K562 (cell line): ENCODE measurements at regions not wholly inside any gene's neighbourhood (a gene's known extent, or its start where the extent isn't known, plus 50 kb on each side); places are given as distances from the start of the nearest gene placed in this dataset.

ENCODE experiments used
- ATAC-seq: fragments of 200-7000 bp; cut with Tn5 transposase; 3 replicates; pipeline ENCODE4 v1.9.1; 2020; ENCODE audit warnings: moderate library complexity
- BruUV-seq: library from RNA; stranded (reverse); fragments of 400-500 nt; replicated peaks from 2 replicates; lab custom pipeline; 2021; lab: Mats Ljungman, UMichigan
- CTCF ChIA-PET: fragments of 300-600 bp; formaldehyde crosslinking; extraction: SDS; loops from one replicate; lab custom pipeline; 2021; ENCODE audit warnings: low intra/inter-chr PET ratio; lab: Yijun Ruan, JAX
- POLR2A ChIA-PET: fragments of 300-600, 350-650 bp; sonication (Branson Sonifier 250); formaldehyde crosslinking; extraction: SDS; loops from one replicate; lab custom pipeline; 2021; ENCODE audit warnings: antibody characterized with exemption, inconsistent platforms; lab: Yijun Ruan, JAX
- DNase-seq, 4 experiments: peaks; one replicate each; pipeline versions ENCODE4 v3.0.0 to v3.0.0-alpha.2; 2011 to 2018; ENCODE audit warnings: low spot score in 3 of 4, mixed read lengths in 3 of 4; ENCODE audit errors: extremely low read depth in 1 of 4
- FAIRE-seq: peaks from 2 replicates; lab custom pipeline; 2011; peaks lifted over from hg19 to GRCh38; lab: Jason Lieb, UNC
- H2AFZ ChIP-seq: 2 replicates; pipeline ENCODE4 v1.6.0; 2011; ENCODE audit warnings: low read depth, low read length, control low read depth, inconsistent platforms
- H3K27ac ChIP-seq: fragments of 200-600 bp; 3 replicates; pipeline ENCODE4 v1.8.0; 2011; ENCODE audit warnings: low read depth, mild to moderate bottlenecking, control low read depth, inconsistent platforms, low read length, moderate library complexity, mixed read lengths; ENCODE audit errors: extremely low read depth
- H3K27me3 ChIP-seq, 2 experiments: fragments of 300-600 bp in 1 of 2; 2 replicates in 1 of 2; 3 replicates in 1 of 2; pipeline versions ENCODE4 v1.6.0 to v1.8.0; 2011; ENCODE audit warnings: inconsistent platforms in 2 of 2, low read length in 2 of 2, mild to moderate bottlenecking in 1 of 2, mixed read lengths in 1 of 2, moderate library complexity in 1 of 2; ENCODE audit not compliant: control insufficient read depth in 2 of 2, insufficient read depth in 2 of 2
- H3K36me3 ChIP-seq: fragments of 300-600 bp; 3 replicates; pipeline ENCODE4 v1.8.0; 2011; ENCODE audit warnings: mild to moderate bottlenecking, low read length, inconsistent platforms; ENCODE audit not compliant: control insufficient read depth, insufficient read depth
- H3K4me1 ChIP-seq, 2 experiments: fragments of 200-600 bp in 1 of 2; replicated peaks in 1 of 2; 2 replicates in 1 of 2; 3 replicates in 1 of 2; pipeline versions ENCODE4 v1.5.1 to v1.8.0; 2011; ENCODE audit warnings: inconsistent platforms in 2 of 2, low read length in 2 of 2, mild to moderate bottlenecking in 1 of 2, mixed read lengths in 1 of 2, moderate library complexity in 1 of 2; ENCODE audit not compliant: control insufficient read depth in 2 of 2, insufficient read depth in 2 of 2
- H3K4me2 ChIP-seq: 2 replicates; pipeline ENCODE4 v1.6.1; 2011; ENCODE audit warnings: low read length, control low read depth, inconsistent platforms, mixed read lengths; ENCODE audit not compliant: insufficient read depth
- H3K4me3 ChIP-seq: fragments of 200-600 bp; sonication (generic), shearing (Covaris generic); 2 replicates; pipeline ENCODE4 v1.5.1; 2016; ENCODE audit warnings: control low read depth, inconsistent platforms
- H3K79me2 ChIP-seq: fragments of 200-600 bp; 3 replicates; pipeline ENCODE4 v1.8.0; 2011; ENCODE audit warnings: low read length, inconsistent platforms; ENCODE audit not compliant: control insufficient read depth, insufficient read depth
- H3K9ac ChIP-seq, 2 experiments: 2 replicates each; pipeline versions ENCODE4 v1.6.0 to v1.6.1; 2011; ENCODE audit warnings: low read depth in 2 of 2, low read length in 2 of 2, control low read depth in 1 of 2, inconsistent platforms in 1 of 2, mild to moderate bottlenecking in 1 of 2, mixed read lengths in 1 of 2; ENCODE audit not compliant: insufficient read depth in 1 of 2
- H3K9me1 ChIP-seq: one replicate; pipeline ENCODE4 v1.6.0; 2011; ENCODE audit warnings: inconsistent platforms, mild to moderate bottlenecking, low read length, moderate library complexity; ENCODE audit not compliant: control insufficient read depth, insufficient read depth
- H3K9me3 ChIP-seq: replicated peaks from 2 replicates; pipeline ENCODE4 v1.5.1; 2011; ENCODE audit warnings: low read depth, low read length, inconsistent platforms; ENCODE audit not compliant: control insufficient read depth, insufficient read depth
- H4K20me1 ChIP-seq: replicated peaks from 2 replicates; pipeline ENCODE4 v1.6.1; 2011; ENCODE audit warnings: low read length, inconsistent platforms, mixed read lengths; ENCODE audit not compliant: control insufficient read depth, insufficient read depth
- ATF1 ChIP-seq, 2 experiments: fragments of 450-650 bp in 1 of 2; IDR thresholded peaks; 2 replicates each; pipeline ENCODE4 v1.6.1; 2016; ENCODE audit warnings: missing compliant biosample characterization in 1 of 2, missing genetic modification characterization in 1 of 2
- CREB5 ChIP-seq: fragments of 250-450 bp; sonication (Bioruptor Pico); IDR thresholded peaks from 2 replicates; pipeline ENCODE4 v1.5.0; 2020; ENCODE audit warnings: mild to moderate bottlenecking
- KLF13 ChIP-seq: fragments of 450-650 bp; IDR thresholded peaks from 2 replicates; pipeline ENCODE4 v1.6.1; 2016; ENCODE audit warnings: missing genetic modification characterization, low read depth, mild to moderate bottlenecking, missing compliant biosample characterization, moderate library complexity, borderline replicate concordance
- MAFK ChIP-seq: IDR thresholded peaks from 2 replicates; pipeline ENCODE4 v1.6.1; 2011; ENCODE audit warnings: low read length, improper control_type of control experiment
- MEF2D ChIP-seq: conservative IDR thresholded peaks from 2 replicates; pipeline ENCODE4 v1.6.1; 2016; ENCODE audit warnings: low read depth, missing genetic modification characterization, missing compliant biosample characterization
- ZNF146 ChIP-seq: IDR thresholded peaks from one replicate; pipeline ENCODE4 v1.6.1; 2018; ENCODE audit warnings: missing compliant biosample characterization; ENCODE audit not compliant: unreplicated experiment
- ZNF280A ChIP-seq: fragments of 450-650 bp; IDR thresholded peaks from 2 replicates; pipeline ENCODE4 v1.6.1; 2018; ENCODE audit warnings: mild to moderate bottlenecking, low read depth; ENCODE audit not compliant: partially characterized antibody
- ZNF707 ChIP-seq: fragments of 250-450 bp; sonication (Bioruptor Pico); conservative IDR thresholded peaks from 2 replicates; pipeline ENCODE4 v1.8.0; 2022; ENCODE audit warnings: inconsistent platforms, mild to moderate bottlenecking, moderate library complexity
- ZNF764 ChIP-seq: fragments of 250-450 bp; sonication (Bioruptor Pico); IDR thresholded peaks from 2 replicates; pipeline ENCODE4 v1.4.0; 2020; ENCODE audit warnings: low read depth, mild to moderate bottlenecking, moderate library complexity
- WGBS: fragments of 100-300 bp; shearing (Covaris generic); methylation state at CpG from one replicate; pipeline ENCODE4 v1.1.6; 2016; ENCODE audit warnings: low coverage, mixed read lengths; ENCODE audit not compliant: insufficient coverage; ENCODE audit errors: missing lambda C conversion rate; 5-methylcytosine and 5-hydroxymethylcytosine counted together
- in situ Hi-C: fragments of 300-500 bp; cut with MboI; formaldehyde crosslinking; loops from 4 replicates; pipeline ENCODE4 v1.15.0; 2018; ENCODE audit warnings: inconsistent platforms, mixed read lengths
- intact Hi-C: fragments of 100-400 bp; cut with micrococcal nuclease; formaldehyde crosslinking; loops from 2 replicates; pipeline ENCODE4 v1.14.2; 2022

- Histone ChIP-seq H4K20me1 (no peaks in the 10 kb centered on the region), H3K27me3 (peaks cover 0 to 8% of the 10 kb centered on the region in 2 experiments; a peak in 2 of 5 replicates), H3K9me3 (no peaks in the 10 kb centered on the region), H3K36me3 (no peaks in the 10 kb centered on the region), H3K9me1 (no peaks in the 10 kb centered on the region), H3K4me2 (no peak overlapping the region), H3K79me2 (no peaks in the 10 kb centered on the region), H3K4me3 (no peak overlapping the region), H2AFZ (no peak overlapping the region), H3K9ac (no peak overlapping the region), H3K4me1 (no peaks in the 10 kb centered on the region), H3K27ac (no peak overlapping the region)
- ChIA-PET POLR2A (no interaction called here), CTCF (no interaction called here)
- WGBS: 20% methylated on average over 1 of the region's 6 CpGs
- no peak for TF ChIP-seq MAFK
- TF ChIP-seq ZNF280A: no peak
- TF ChIP-seq ZNF764 (CRISPR knock-in tag): no peak
- no peak for TF ChIP-seq MEF2D
- TF ChIP-seq ATF1 (CRISPR knock-in tag; IDR thresholded peaks at IDR 0.05): no peak
- no peak for TF ChIP-seq ATF1 (tag; IDR thresholded peaks at IDR 0.05)
- TF ChIP-seq ZNF707 (CRISPR knock-in tag): no peak
- TF ChIP-seq ZNF146 (CRISPR knock-in tag): no peak
- no peak for TF ChIP-seq CREB5
- TF ChIP-seq KLF13: no peak
- ATAC-seq (no peak), DNase-seq (no peak), FAIRE-seq (no peak)
- in situ Hi-C loops (no loop called here), intact Hi-C loops (no loop called here)
- BruUV-seq: no TSS peak
Observed at GRCh38 chr13:18959996-18960395, 221.6 kb downstream of the TUBA3C start.
